ENCODE measurements at regions not wholly inside any gene's neighbourhood (a gene's known extent, or its start where the extent isn't known, plus 50 kb on each side); places are given as distances from the start of the nearest gene placed in this dataset.

- peak overlapping the region; percentile 40 for H3K27ac ChIP-seq (ENCODE audit: low read depth, low read length)
These were observed 94.4 kb upstream of the RBBP8 start for GRCh38 chr18:22838639-22839277.

GRCh38 chr18:22839340-22839821 lies 93.7 kb upstream of the RBBP8 start:
- ChIA-PET CTCF (interaction anchor here (0.7 to 2.5 kb wide), 3 partner anchors 26 to 193 kb away, joined by 3 to 10 read pairs (median 3); no protein-coding TSS in a partner anchor), POLR2A (interaction anchor here (1.3 kb wide), 2 partner anchors 8 to 94 kb away, joined by 4 to 5 read pairs; partner anchors contain the start of gene RBBP8)
- no peak overlapping the region for H3K4me3 ChIP-seq (ENCODE audit: low read depth, low read length)
- no peaks in the 10 kb centered on the region for H3K27me3 ChIP-seq (ENCODE audit: control insufficient read depth, insufficient read depth, low read length)
- H3K27ac ChIP-seq (ENCODE audit: low read depth, low read length), result no peak overlapping the region
- no peaks in the 10 kb centered on the region for H3K9me3 ChIP-seq (ENCODE audit: control insufficient read depth, insufficient read depth, low read length)
- no peak for DNase-seq (ENCODE audit: low read depth, low spot score)
- TF ChIP-seq CTCF (IDR thresholded peaks at IDR 0.05; ENCODE audit: low read depth, low read length), result no peak

More at GRCh38 chr18:22838639-22839277, 94.4 kb upstream of the RBBP8 start:
- no peak for DNase-seq (ENCODE audit: low read depth, low spot score)
- Histone ChIP-seq H3K4me3 (ENCODE audit: low read depth, low read length) (no peak overlapping the region), H3K9me3 (ENCODE audit: control insufficient read depth, insufficient read depth, low read length) (no peaks in the 10 kb centered on the region), H3K27me3 (ENCODE audit: control insufficient read depth, insufficient read depth, low read length) (no peaks in the 10 kb centered on the region)
- no peak for TF ChIP-seq CTCF (IDR thresholded peaks at IDR 0.05; ENCODE audit: low read depth, low read length)
- CTCF ChIA-PET, result interaction anchor here (0.7 to 2.5 kb wide), 2 partner anchors 25 to 193 kb away, joined by 3 to 10 read pairs; no protein-coding TSS in a partner anchor
- POLR2A ChIA-PET, result interaction anchor here (1.3 kb wide), 2 partner anchors 9 to 94 kb away, joined by 4 to 5 read pairs; partner anchors contain the start of gene RBBP8

- ChIA-PET CTCF (no interaction called here), POLR2A (no interaction called here)
- H3K4me3 ChIP-seq (ENCODE audit: low read depth, low read length), result no peak overlapping the region
- H3K27ac ChIP-seq (ENCODE audit: low read depth, low read length), result no peak overlapping the region
- TF ChIP-seq CTCF (IDR thresholded peaks at IDR 0.05; ENCODE audit: low read depth, low read length), result no peak
- H3K27me3 ChIP-seq (ENCODE audit: control insufficient read depth, insufficient read depth, low read length), result no peaks in the 10 kb centered on the region
- DNase-seq (ENCODE audit: low read depth, low spot score), result no peak
- H3K9me3 ChIP-seq (ENCODE audit: control insufficient read depth, insufficient read depth, low read length), result no peaks in the 10 kb centered on the region
These were observed 92.5 kb upstream of the RBBP8 start for GRCh38 chr18:22840606-22841144.

GRCh38 chr18:22841840-22842239 lies 91.3 kb upstream of the RBBP8 start:
- Histone ChIP-seq H3K9me3 (ENCODE audit: control insufficient read depth, insufficient read depth, low read length) (no peaks in the 10 kb centered on the region), H3K27ac (ENCODE audit: low read depth, low read length) (no peak overlapping the region), H3K27me3 (ENCODE audit: control insufficient read depth, insufficient read depth, low read length) (no peaks in the 10 kb centered on the region), H3K4me3 (ENCODE audit: low read depth, low read length) (no peak overlapping the region)
- POLR2A ChIA-PET, result no interaction called here
- CTCF ChIA-PET, result no interaction called here
- no peak for DNase-seq (ENCODE audit: low read depth, low spot score)
- TF ChIP-seq CTCF (IDR thresholded peaks at IDR 0.05; ENCODE audit: low read depth, low read length), result no peak

- H3K27ac ChIP-seq (ENCODE audit: low read depth, low read length), result no peak overlapping the region
- H3K9me3 ChIP-seq (ENCODE audit: control insufficient read depth, insufficient read depth, low read length), result no peaks in the 10 kb centered on the region
- TF ChIP-seq CTCF (IDR thresholded peaks at IDR 0.05; ENCODE audit: low read depth, low read length), result no peak
- no peaks in the 10 kb centered on the region for H3K27me3 ChIP-seq (ENCODE audit: control insufficient read depth, insufficient read depth, low read length)
- DNase-seq (ENCODE audit: low read depth, low spot score), result no peak
- no peak overlapping the region for H3K4me3 ChIP-seq (ENCODE audit: low read depth, low read length)
- ChIA-PET CTCF (no interaction called here), POLR2A (no interaction called here)
These were observed 88.9 kb upstream of the RBBP8 start for GRCh38 chr18:22844190-22844589.

Data from AG04450 (cell line).